ENCODE measurements at regions not wholly inside any gene's neighbourhood (a gene's known extent, or its start where the extent isn't known, plus 50 kb on each side); places are given as distances from the start of the nearest gene placed in this dataset.

DNA sequence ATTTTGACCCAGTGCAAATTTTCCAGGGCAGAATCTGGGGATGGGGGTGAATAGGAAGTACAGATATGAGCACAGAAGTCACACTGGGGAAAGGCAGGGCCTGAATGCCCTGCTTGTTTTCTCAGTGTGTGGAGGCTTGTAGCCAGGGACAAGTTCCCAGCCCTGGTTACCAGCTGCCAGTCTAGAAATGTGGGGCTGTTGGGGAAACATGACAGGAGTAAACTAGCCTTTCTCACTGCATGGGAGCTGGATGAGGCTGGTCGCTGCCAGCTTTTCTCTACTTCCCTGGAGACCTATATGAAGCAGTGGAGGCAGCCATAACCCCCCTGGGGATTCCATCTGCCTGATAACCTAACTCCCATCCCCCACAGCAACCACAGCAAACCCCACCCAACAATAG lies 2267.7 kb downstream of the PCDH9 start:
- TF ChIP-seq POLR2AphosphoS5 (IDR thresholded peaks at IDR 0.05; ENCODE audit: insufficient read depth, low read depth, low read length) = no peak
- TF ChIP-seq POLR2A (IDR thresholded peaks at IDR 0.05; ENCODE audit: low read depth, low read length) = no peak
- TF ChIP-seq MYC (IDR thresholded peaks at IDR 0.05; ENCODE audit: low read depth, low read length) = no peak
- no peak for TF ChIP-seq GATA2 (IDR thresholded peaks at IDR 0.05; ENCODE audit: insufficient read depth, insufficient read length, low read depth, low read length)
- TF ChIP-seq EZH2 (IDR thresholded peaks at IDR 0.05; ENCODE audit: borderline replicate concordance, low read depth, low read length, severe bottlenecking) = no peak
- TF ChIP-seq, protein P1, sequence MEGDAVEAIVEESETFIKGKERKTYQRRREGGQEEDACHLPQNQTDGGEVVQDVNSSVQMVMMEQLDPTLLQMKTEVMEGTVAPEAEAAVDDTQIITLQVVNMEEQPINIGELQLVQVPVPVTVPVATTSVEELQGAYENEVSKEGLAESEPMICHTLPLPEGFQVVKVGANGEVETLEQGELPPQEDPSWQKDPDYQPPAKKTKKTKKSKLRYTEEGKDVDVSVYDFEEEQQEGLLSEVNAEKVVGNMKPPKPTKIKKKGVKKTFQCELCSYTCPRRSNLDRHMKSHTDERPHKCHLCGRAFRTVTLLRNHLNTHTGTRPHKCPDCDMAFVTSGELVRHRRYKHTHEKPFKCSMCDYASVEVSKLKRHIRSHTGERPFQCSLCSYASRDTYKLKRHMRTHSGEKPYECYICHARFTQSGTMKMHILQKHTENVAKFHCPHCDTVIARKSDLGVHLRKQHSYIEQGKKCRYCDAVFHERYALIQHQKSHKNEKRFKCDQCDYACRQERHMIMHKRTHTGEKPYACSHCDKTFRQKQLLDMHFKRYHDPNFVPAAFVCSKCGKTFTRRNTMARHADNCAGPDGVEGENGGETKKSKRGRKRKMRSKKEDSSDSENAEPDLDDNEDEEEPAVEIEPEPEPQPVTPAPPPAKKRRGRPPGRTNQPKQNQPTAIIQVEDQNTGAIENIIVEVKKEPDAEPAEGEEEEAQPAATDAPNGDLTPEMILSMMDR (IDR thresholded peaks at IDR 0.05; ENCODE audit: extremely low read depth in 1 of 2, insufficient read depth in 1 of 2, low read depth in 1 of 2, low read length in 2 of 2) = no peak
- TF ChIP-seq, protein P2, sequence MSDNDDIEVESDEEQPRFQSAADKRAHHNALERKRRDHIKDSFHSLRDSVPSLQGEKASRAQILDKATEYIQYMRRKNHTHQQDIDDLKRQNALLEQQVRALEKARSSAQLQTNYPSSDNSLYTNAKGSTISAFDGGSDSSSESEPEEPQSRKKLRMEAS (IDR thresholded peaks at IDR 0.05; ENCODE audit: insufficient read depth, insufficient read length) = no peak
- TF ChIP-seq FOS (IDR thresholded peaks at IDR 0.05; ENCODE audit: borderline replicate concordance, insufficient read depth, low read length) = no peak
- TF ChIP-seq JUN (IDR thresholded peaks at IDR 0.05; ENCODE audit: borderline replicate concordance, insufficient read depth, insufficient read length, low read depth) = no peak

More for the DNA sequence above, 2267.7 kb downstream of the PCDH9 start:
- Histone ChIP-seq H4K20me1 (replicated peaks; ENCODE audit: control insufficient read depth, extremely low read depth, insufficient read depth, low read length) (no peaks in the 10 kb centered on the region), H3K4me1 (ENCODE audit: control insufficient read depth, extremely low read depth, insufficient read depth, low read length) (no peaks in the 10 kb centered on the region), H3K9ac (replicated peaks; ENCODE audit: extremely low read depth, insufficient read depth, low read length) (no peak overlapping the region), H3K4me2 (ENCODE audit: insufficient read depth, low read length) (no peak overlapping the region), H2AFZ (ENCODE audit: low read depth, low read length) (no peak overlapping the region), H3K36me3 (ENCODE audit: control insufficient read depth in 2 of 2, extremely low read depth in 1 of 2, insufficient read depth in 2 of 2, low read length in 2 of 2) (no peaks in the 10 kb centered on the region), H3K27me3 (ENCODE audit: control insufficient read depth in 2 of 2, insufficient read depth in 2 of 2, low read length in 2 of 2) (no peaks in the 10 kb centered on the region), H3K9me3 (replicated peaks; ENCODE audit: control insufficient read depth, insufficient read depth, low read length) (no peaks in the 10 kb centered on the region), H3K79me2 (ENCODE audit: control insufficient read depth, insufficient read depth, low read length) (no peaks in the 10 kb centered on the region), H3K9me1 (replicated peaks; ENCODE audit: control insufficient read depth, extremely low read depth, insufficient read depth, low read length) (no peaks in the 10 kb centered on the region), H3K4me3 (replicated peaks in 1 of 3; ENCODE audit: insufficient read depth in 1 of 3, low read depth in 1 of 3, low read length in 3 of 3) (no peak overlapping the region), H3K27ac (ENCODE audit: insufficient read depth, low read depth, low read length) (no peak overlapping the region)
- no TSS peak for BruUV-seq (replicated peaks)
- ChIA-PET POLR2A (no interaction called here), CTCF (interaction anchor here (1.5 to 1.7 kb wide), 2 partner anchors 12 to 490 kb away, joined by 4 read pairs; no protein-coding TSS in a partner anchor)
- dilution Hi-C loops (cut with MboI; ENCODE audit: extremely low pct_ligation_motif_present, low sequenced_read_pairs) (no loop called here), intact Hi-C loops (cut with micrococcal nuclease) (no loop called here)
- no peak for DNase-seq (ENCODE audit: low read depth, low spot score)
- FAIRE-seq = no peak

All from endothelial cell of umbilical vein (primary cell).